LHCN-M2 (cell line): ENCODE measurements at regions not wholly inside any gene's neighbourhood (a gene's known extent, or its start where the extent isn't known, plus 50 kb on each side); places are given as distances from the start of the nearest gene placed in this dataset.
"Not testable (repeated sequence)": the region's sequence is repeated elsewhere in the genome, so short reads cannot be mapped to it uniquely, and the experiment has no call there.

Experiments
- DNase-seq: peaks from one replicate; pipeline ENCODE4 v3.0.0-alpha.2; 2012; ENCODE audit warnings: low read depth

DNA sequence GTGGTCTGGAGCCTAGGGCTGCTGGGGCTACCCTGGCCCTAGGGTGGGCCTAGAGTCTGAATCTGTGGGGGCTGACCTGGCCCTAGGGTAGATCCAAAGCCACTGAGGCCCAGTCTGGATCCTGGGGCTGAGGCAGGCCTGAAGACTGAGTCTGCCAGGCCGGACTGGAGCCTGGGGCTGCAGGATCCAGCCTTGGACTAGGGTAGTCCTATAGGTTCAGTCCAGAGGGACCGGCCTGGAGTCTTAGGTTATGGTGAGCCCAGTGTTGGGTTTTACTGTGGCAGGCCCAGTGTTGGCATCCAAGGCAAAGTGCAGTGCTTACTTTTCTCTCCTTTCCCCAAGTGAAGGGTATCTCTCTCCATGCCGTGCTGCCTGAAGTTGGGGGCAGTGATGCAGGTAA is 227.9 kb upstream of the TAS2R1 start:
- DNase-seq = no peak

DNA sequence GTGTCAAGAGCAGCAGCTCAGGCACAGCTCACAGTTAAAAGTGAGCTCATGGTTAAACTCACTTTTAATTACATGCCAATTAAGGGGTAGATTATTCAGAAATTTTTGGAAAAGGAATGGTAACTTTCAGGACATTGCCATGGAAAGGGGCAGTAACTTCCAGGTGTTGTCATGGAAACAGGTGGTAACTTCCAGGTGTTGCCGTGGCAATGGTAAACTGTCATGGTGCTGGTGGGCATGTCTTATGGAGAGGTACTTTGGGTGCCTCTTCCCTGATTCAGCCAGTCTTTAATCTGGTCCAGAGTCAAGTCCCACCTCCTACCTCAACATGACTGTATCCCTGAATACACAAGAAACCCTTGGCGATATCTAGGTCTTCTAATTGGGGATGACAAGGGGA is 223.2 kb upstream of the TAS2R1 start:
- DNase-seq = no peak

DNA sequence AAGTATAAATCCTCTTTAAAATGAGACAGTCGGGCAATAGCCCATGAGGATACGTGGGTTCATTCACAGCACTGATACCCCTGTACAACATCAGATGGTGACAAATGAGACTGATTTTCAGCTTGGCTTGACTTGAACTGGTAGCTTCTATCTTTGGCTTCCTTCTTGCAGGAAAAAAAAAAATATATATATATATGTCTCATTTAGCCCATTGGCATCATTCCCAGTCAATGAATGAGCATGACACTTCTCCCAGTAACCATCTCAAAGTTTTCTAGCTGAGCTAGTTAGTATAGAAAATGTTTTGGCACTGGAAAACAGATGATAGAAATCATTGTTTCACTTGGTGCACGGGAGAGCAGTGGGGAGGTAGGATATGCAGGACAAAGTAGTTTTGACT is 222.5 kb upstream of the TAS2R1 start:
- DNase-seq = no peak

DNA sequence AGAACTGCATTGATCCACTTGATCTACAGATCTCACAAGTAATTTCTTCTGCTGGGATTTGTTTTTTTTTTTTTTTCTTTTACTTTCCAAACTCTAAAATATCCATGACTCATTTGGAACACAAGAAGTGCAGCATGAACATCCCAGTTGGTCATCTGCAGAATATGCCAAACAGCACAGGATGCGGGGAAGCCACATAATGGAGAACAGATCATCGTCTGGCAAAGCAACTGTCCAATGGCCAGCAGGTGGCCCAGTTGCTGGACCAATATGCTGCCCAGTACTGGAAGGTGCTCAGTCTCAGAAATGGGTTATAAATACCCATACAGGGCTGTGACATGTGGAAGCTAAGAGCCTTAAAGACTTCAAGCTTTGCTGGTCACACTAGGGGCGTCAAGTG is 221.3 kb upstream of the TAS2R1 start:
- peak; percentile 94 for DNase-seq

DNA sequence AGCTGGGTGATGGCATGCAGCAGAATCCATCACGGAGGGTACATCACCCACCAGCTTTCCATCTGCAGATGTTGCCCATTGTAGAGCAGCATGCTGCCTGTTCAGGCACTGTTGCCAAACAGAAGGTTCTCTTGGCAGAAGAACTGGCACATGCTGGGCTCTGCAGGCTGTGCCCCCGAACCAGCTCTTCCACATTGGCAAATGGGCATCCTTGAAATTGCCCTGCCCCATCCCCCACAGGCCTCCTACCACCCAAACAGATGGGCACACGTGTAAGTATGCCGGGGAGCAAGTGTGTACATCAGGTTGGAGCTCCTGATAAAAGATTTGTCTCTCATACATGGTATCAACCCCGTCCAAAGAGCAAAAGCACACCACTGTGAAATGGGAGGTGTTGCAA is 220.3 kb upstream of the TAS2R1 start:
- no peak for DNase-seq

DNA sequence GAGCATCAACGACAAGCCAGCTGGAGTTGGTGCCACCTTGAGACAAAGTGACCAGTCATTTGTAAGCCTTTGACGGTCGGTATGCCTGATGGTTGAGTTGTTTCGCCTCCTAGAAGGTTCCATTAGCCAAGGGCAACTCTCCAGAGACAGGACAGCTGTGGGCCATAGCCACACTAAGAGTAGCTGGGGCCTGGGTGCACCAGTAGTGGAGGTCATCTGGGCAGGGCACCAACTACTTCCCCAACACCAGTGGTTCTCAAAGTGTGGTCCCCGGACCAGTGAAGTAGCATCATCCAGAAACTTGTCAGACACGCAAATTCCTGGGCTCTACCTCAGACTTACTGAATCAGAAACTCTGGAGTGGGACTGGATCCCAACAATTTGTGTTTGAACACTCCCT is 217.5 kb upstream of the TAS2R1 start:
- no peak for DNase-seq

DNA sequence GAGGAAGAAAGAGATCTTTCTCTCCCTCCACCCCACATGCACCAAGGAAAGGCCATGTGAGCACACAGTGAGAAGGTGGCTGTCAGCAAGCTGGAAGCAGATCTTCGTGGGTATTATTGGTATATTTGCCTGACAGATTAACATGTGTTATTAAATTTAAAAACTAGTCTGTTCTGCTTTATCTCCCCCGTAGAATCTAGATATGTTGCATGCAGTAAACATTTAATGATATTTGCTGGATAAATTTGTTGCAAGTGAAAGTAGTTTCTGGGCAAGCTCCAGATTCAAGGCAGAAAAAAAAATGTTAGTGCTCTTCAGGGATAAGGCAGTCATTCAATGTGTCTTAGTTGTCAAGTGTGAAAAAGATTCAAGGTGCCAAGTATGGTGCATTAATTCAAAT is 215.0 kb upstream of the TAS2R1 start:
- DNase-seq = no peak

DNA sequence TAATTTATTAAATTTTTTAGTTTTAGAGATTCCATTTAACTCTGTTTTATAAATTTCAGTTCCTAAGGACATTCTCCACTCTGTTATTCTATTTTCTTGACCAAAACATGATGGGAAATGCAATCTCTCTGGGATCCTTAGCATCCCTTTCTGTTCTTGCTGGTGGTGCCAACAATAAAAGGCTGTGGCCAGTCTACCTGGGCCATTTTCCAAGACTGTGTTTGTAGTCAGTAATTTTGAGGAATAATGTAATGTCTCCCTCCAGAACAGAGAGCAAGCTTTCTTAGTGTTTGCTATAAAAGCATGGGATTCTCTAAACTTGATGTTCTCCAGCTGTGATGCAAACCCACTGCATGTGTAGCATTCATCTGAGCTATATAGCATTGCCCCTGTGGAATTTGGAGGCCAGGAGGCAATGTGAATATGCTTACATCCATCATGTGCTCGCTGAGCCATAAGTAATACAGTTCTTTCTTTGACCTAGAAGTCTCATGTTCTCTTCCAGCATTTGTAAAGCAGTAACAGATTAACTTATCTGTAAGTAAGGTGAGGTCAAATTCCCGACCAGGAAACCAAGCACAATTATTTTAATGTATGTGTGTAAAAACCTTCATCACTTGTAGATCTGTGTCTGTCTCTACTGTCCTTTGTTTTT is 211.5 kb upstream of the TAS2R1 start:
- no peak for DNase-seq

DNA sequence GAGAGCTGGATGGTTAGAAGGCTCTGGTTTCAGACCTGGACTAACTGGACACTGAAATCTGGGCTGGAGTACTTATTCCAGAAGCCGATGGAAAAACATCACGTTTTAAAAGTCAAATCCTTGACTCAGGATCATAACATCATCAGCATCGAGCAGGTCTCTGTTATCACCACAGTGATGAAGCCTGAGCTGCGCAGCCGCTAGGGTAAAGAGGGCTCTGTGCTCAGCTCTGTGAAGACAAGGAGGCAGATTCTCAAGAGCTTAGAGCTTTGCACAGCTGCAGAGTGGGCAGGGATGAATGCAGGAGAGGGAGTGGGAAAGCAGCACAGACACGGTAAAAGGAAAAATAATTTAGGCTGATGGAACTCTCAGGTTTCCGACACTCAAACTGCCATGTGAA is 208.8 kb upstream of the TAS2R1 start:
- no peak for DNase-seq

DNA sequence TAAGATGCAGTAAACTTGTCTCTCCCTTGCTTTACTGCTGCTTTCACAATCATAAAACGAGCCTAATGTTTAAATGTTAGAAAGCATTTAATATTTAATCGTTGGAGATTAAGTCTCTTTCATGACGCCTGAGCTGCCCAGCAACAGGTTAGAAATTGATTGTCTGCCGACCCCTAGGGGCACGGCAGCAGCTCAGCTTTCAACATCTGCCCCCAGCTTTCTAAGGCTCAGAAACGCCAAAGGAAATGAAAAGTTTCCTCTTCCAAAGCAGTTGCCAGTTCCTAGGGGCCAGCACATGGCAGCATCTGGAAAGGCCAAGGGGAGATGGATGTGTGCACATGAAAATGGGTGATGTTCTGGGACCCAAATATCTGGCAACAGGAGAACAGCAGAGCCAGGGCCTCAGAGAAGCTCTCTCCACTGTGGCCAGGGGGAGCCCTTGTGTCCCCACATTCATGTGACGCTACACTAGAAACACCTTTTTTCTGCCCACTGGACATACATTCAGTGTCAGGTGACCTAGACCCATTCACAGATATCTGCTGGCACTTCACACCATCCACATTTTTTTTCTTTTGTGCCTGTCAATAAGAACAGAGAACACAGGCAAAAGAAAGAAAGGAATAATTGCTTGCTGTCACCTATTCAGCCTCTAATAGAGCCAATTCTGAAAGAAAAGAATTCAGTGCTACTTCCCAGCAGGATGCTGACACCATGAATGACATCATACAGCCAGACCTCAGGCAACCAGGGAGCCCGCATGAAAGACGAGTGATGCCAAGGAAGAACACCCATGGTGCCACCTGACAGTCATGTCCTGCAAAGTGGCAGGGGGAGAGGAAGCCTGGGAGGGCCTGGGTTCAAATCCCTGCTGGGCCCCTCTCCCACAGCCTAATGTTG is 205.0 kb upstream of the TAS2R1 start:
- no peak for DNase-seq

DNA sequence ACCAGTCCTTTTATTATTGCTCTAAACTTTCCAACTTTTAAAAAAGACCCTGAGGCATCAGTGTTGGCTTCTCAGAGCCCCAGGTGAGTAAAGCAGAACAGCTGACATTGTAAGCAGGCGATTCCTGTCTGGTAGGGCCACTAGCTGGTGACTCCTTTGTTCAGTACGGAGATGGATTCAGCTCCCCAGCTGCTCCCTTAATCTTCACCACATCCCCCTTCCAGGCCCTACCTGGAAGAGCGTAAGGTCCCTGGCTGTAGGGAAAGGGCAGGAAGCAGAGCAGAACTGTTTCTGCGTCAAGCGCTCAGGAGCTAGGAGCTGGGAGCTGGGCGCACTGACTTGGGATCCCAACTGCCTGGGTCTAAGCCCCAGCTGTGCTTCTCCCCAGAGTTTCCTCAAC is 203.7 kb upstream of the TAS2R1 start:
- DNase-seq = no peak

DNA sequence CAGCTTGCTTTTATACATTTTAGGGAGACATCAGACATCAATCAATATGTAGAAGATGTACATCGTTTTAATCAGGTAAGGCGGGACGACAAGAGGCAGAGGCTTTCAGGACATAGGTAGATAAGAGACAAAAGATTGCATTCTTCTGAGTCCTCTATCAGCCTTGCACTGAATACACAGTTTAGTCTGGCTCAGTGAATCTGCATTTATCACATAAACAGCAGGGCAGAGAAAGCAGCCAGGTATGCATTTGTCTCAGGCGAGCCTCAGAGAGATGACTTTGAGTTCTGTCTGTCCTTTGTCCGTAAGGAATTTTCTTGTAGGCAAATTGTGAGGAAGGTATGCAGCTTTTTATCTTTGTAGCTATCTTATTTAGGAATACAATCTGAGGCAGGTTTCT is 202.8 kb upstream of the TAS2R1 start:
- no peak for DNase-seq

DNA sequence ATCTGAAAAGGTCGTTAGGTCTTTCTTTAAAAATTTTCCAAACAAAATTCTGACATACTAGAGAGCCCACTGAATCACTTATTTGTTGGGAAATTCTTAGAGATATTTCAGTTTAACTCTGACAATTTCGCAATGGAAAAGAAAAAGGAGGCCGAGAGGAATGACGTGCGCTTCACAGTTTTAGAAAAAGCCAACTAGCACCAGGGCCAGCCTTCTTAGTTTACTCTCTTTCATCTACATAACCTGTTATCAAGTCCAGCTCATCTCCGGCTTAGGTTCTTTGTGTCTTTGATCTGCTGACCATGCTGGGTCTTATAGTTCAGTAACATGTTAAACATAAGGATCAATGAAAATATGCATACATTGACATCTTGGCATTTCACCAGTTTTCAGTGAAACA is 201.7 kb upstream of the TAS2R1 start:
- DNase-seq = no peak

DNA sequence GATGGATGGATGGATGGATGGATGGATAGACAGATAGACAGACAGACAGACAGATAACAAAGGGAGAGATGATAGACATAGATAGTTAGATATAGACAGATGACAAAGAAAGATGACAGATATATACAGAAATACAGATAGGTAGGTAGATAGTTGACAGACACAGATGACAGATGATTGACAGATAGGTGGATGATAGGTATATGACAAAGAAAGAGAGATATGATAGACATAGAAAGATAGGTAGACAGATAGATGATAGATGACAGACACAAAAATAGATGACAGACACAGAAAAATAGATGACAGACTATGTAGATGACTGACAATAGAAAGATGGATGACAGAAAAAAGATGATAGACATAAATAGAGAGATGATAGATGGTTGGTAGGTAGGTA is 200.0 kb upstream of the TAS2R1 start:
- DNase-seq = no peak

DNA sequence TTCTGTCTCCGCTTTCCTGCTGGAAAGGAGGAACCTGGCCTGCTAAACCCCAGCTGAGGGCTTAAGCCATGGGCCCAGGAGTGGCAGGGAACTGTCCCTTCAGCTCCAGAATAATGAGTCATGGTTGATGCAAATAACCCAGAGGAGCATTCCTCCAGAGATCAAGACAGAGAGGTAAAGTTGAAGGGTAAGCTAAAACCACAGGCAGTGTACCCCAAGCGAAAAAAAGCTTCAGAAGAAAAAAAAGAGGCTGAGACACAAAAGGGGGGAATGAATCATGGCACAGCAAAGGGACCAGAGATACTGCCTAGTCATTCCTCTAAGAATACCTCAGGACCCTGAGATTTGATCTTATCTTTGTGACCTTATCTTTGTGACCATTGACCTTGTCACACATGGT is 199.5 kb upstream of the TAS2R1 start:
- no peak for DNase-seq

DNA sequence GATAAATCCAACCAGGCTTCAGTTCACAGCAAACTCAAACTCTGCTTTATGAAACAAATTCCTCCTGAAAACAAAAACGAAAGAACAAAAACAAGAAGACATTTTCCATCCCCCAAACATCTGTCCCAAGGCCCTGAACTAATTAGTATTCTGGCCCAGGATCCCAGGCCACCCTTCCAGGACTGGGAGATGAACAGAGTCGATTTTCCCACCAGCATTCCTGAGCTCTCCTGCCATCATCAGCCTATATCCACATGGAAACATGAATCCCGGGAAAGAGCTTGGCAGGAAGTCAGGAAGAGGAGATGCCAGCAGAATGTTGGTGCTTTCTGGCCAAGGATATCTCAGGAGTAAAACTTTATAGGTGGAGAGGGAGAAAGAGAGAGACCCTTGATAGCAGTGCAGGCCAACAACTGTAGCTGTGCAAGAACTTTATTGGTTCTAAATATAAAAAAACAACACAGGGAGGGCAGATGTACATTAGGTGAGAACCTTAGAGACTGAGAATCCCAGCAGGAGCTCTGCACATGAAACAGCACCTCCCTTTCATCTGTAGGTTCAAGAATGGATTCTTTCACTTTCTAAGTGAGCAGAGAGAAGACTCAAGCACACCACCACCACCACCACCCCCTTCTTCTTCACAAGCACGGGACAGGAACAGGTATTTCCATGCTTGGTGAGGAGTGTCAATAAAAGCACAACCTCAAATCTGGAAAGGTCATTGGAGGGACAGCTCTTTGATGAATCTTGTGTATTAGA is 190.7 kb upstream of the TAS2R1 start:
- no peak for DNase-seq

DNA sequence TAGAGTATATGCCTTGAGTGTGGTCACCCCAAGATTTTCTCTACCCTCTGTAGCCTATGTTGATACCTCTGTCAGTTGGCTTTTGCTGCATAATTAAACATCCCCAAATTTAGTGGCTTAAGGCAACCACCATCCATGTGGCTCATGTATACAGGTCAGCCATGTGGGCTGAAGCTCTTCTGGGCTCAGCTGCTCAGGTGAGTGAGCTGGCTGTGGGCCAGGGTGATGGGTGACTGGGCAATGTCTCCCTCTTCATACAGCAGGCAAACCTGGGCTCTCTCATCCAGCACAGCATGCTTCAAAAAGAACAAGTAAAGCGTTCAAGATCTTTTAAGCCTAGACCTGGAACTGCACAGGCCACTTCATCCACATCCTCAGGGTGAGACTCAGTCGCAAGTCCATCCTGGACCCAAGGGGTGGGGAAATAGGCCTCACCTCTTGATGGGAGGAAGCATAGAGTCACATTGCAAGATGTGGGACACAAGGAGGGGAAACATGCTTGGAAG is 188.2 kb upstream of the TAS2R1 start:
- DNase-seq = no peak

DNA sequence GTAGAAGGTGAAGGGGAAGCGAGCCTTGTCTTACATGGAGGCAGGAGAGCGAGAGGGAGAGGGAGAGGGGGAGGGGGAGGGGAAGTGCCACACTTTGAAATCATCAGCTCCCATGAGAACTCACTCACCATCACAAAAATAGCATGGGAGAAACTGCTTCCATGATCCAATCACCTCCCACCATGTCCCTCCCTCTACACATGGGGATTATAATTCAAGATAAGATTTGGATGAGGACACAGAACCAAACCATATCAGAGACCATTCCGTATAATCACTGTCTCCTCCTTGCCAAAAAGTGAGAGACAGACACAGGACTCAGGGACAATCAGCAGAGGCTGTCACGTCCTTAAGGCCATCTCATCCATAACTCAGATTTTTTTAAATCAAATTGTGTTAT is 187.7 kb upstream of the TAS2R1 start:
- DNase-seq = no peak

DNA sequence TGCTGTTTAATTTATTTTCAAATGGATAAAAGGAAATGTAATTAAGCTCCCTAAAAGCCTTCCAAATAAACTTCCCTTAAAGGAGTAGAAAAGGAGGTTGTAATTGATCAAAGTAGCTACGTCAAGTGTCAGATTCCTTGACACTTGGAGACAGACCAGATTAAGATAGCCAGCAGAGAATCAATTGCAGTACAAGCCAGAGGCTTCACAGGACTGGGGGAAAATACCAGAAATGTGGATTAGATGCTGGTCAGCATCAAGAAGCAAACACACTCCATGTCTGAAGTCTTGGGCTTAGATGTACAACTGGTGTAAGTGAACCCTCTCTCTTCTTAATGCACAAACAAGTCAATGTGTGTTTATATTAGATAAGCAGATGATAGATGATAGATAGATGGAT is 184.9 kb upstream of the TAS2R1 start:
- DNase-seq = no peak

DNA sequence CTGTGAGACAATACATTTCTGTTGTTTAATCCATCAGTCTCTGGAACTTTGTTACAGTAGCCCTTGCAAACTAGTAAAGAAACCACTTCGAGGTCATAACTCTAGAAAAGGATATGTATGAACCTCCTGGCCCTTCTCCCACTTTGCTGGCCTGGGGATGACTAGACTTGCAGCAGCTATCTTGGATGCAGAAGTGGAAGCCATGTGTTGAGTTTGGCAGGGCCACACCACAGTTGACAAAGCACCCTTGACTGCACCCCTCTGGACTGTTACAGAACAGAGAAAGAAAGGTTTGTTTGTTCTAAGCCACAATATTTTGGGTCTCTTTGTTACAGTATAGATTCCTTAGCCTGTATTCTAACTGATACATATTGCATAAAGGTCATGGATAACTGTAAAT is 183.2 kb upstream of the TAS2R1 start:
- DNase-seq = no peak

DNA sequence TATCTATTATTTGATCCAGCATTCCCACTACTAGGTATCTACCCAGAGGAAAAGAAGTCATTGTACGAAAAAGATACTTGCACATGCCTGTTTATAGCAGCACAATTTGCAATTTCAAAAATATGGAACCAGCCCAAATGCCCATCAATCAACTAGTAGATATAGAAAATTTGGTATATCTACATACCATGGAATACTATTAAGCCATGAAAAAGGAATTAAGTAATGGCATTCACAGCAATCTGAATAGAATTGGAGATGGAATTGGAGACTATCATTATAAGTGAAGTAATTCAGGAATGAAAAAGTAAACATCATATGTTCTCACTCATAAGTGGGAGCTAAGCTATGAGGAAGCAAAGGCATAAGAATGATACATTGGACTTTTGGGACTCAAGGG is 177.2 kb upstream of the TAS2R1 start:
- DNase-seq = not testable (repeated sequence)

DNA sequence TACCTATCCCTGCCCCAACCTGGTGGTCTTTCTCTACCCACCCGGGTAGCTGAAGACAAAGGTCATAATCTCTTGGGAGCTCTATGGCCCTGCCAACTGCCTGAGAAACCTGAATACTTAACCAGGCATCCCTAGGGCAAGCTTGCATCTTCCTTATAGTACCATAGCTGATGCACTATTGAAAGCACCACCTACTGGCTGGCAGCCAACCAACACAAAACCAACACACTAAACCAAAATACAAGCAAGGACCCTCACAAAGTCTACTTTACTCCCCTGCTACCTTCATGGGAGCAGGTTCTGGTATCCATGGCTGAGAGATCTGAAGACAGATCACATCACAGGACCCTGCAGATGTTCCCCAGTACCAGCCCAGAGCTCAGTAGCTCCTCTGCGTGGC is 171.8 kb upstream of the TAS2R1 start:
- no peak for DNase-seq
